ENCODE measurements at regions not wholly inside any gene's neighbourhood (a gene's known extent, or its start where the extent isn't known, plus 50 kb on each side); places are given as distances from the start of the nearest gene placed in this dataset.
"Not testable (repeated sequence)": the region's sequence is repeated elsewhere in the genome, so short reads cannot be mapped to it uniquely, and the experiment has no call there.

DNA sequence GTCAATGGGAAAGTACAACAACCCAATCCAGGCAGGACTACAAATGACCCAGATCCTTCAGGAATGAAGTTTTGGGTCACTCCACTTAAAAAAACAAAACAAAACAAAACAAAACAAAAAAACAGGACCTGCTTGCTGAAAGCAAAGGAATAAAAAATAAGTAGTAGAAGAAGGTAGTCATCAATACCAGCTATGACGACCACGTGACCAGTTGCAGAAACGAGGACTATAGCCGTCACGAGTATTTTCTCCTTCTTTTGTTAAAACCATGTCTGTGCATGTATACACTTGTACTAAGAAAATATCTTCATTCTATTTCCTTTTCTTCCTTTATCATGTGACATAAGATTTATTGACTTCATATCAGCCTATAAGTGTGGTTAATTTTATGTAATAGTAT, 308.4 kb upstream of the DEFB112 start:
- DNase-seq, result no peak

DNA sequence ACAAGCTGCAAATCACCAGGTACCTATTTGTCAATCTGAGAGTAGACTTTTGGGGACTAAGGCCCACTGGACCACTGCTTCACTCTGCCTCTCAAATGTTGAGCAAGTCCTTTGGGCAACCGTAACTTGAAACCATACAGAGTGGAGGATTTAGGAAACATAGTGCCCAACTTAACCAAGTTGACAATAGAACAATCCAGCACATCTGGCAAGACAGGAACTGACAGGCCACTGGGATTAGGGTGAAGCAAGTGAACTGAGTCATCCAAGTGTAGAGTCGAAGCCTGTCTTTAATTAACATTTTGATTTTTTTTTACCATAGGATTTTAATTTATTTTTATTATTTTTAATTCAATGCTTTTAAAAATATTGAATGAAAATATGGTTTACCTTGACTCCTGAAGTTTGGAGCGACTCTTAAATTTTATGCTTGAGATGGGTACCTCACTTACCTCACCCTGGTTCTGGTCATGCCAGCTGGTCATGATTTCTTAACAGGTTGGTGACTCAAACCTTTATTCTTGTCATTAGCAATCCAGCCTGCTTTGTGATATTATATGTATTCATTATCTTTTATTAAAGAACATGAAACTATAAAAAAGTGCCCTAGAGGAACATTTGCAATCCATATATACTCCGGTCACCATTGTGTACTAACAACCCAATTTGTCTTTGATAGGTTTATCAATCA, 312.1 kb upstream of the DEFB112 start:
- DNase-seq, result no peak

DNA sequence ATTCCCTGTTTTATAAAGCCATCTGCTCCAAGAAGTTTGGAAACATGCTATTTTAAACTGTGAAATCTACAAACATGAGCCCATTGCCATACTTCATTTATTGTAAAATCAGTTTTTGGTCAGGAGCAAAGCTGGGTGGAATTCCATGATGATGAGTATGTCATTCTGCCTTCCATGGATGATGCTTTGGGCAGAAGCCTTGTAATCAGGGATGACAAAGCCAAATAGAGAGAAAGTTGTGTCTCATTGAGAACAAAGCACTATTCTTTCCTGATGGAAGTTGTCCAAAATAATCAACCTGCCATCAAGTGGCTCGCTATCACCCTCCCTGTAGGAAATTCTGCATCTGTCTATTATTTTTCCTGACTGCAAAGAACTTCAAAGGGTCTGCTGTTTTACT, 313.0 kb upstream of the DEFB112 start:
- DNase-seq, result no peak

DNA sequence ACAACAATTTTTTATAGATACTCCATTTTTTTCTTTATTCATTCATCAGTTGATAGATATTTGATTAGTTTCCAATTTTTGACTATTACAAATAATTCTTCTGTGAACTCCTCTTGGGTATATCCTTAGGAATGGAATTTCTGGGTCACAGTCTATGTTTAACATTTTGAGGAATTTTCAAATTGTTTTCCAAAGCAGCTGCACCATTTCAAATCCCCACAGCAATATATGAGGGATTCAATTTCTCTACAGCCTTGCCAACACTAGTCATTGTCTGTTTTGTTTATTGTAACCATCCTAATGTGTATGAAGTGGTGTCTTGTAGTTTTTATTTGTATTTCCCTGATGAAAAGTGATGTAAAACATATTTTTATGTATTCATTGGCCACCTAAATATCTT, 320.3 kb upstream of the DEFB112 start:
- DNase-seq, result no peak

DNA sequence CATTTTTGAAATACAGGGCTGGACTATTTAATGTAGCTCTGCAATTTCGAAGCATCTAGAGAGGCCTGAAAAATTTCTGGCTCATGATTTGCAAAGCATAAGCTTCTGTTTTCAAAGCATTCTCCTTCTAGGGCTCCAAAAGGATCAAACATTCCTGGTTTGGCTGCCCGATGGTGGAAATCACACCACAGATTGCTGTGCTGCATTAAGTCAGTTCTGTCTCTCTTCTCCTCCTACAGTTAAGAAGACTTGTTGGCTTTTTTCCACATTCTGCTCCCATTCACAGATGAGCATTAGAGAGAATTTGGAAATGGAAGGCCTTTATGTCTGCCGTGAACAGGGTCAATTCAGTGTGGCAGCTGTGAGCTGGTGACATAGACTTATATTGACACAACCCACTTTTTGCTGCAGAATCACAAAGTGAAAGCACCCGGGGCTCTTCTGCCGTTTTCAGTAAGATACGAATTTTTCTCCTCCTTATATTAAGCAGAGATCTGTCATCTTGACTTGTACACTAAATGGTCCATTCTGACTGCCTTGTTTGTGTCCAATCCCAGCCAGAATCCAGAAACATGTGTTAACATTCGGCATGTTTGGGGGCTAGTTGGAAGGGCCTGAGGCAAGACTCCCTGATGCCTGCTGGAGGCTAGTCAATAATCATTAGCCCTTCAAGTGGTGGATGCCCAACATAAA, 330.8 kb upstream of the DEFB112 start:
- peak; percentile 11 for DNase-seq

DNA sequence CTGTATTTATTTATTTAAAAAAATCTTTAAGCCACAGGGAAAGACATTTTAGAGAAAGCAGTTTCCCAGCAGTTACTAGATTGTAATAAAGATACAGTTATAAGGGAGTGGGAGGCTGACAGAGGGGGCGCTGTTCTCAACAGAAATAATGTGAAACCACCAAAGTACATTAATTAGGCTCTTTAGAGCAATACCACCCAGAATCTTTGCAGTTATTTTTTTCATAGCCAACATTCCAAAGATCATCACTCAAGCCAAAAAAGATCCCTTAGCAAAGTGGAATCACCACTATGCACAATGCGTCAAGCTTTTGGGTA, 331.3 kb upstream of the DEFB112 start:
- no peak for DNase-seq

DNA sequence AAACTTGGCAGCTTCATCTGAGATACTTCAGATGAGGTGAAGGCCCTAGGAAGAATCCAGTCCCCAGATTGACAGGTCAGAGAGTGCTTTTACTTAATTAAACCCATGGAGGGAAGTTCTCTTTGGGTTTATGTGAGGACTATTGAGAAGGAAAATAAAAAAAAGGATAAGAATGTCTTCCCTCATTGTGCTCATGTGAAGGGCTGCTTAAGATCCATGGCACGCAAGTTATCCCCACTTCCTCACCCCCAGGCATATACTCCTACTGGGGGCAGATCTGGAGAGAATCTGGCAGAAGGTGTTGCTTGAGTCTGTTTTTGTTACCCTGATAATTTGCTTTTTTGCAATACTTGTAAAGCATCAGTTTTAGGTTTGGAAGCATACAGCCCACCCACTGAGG, 322.9 kb upstream of the TFAP2D start:
- DNase-seq, result no peak

DNA sequence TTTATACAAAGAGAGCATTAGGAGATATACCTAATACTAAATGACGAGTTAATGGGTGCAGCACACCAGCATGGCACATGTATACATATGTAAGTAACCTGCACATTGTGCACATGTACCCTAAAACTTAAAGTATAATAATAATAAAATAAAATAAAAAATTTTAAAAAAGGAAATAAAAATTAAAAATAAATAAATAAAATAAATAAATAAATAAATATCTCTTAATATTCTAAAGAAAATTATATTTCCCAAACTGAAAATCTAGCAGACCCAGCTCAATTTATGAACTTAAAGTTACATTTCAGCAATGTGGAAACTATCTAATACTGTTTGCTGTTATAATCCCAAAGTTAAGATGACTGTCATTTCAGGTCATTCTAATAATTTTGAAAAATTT, 319.2 kb upstream of the TFAP2D start:
- DNase-seq, result not testable (repeated sequence)

DNA sequence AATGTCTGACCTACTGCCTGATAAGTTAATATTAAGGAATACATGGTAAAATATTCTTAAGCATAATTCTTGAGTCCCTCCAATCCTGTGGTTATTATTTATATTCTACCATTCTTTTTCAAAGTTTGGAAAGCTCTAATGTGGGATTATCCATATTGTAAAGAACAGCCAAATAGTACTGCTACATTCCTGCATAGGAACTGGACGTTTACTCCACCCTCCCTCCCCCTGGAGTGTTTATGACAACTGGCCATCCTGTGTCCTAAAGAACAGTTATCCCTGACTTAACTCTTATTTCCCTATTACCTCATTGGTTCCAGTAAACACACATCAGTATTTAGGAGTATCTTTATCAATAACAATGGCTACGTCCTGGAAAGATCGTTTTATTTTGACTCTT, 308.7 kb upstream of the TFAP2D start:
- DNase-seq, result no peak

DNA sequence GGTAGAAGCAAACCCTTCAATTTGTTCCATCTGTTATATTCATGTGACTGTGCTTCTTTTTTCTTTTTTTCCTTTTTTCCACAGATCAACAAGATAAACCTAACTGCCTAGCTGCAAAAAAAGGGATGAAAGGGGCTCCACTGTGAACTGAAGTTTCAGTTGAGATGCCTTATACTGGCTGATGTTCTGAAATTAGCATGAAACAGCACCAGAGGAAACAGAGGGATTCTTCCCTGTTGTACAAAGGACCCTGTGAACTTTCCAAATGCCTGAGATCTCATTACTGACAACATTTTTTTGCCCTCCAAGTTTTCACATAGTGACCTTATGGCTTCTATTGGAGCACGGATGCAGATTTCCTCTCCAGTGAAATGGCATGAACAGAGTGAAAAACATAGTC, 302.7 kb upstream of the TFAP2D start:
- DNase-seq, result no peak

DNA sequence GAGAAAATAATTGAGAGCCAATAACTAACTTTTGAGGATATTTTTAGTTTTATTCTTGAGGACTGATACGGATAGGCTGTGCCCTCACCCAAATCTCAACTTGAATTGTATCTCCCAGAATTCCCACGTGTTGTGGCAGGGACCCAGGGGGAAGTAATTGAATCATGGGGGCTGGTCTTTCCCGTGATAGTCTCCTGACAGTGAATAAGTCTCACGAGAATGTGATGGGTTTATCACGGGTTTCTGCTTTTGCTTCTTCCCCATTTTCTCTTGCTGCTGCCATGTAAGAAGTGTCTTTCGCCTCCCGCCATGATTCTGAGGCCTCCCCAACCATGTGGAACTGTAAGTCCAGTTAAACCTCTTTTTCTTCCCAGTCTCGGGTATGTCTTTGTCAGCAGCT, 292.3 kb upstream of the TFAP2D start:
- not testable (repeated sequence) for DNase-seq

DNA sequence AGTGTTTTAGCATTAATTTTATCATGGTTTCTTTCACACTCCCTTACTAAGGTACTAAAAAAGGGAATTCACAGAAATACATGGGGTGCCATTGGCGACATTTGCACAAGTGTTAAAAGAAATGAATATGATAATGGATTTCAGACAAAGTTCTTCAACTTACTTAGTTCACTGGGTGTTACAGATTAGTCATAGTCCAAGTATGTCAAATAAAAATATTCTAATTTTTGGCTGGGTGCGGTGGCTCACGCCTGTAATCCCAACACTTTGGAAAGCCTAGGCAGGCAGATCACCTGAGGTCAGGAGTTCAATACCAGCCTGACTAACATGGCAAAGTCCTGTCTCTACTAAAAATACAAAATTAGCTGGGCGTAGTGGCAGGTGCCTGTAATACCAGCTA, 286.1 kb upstream of the TFAP2D start:
- no peak for DNase-seq

DNA sequence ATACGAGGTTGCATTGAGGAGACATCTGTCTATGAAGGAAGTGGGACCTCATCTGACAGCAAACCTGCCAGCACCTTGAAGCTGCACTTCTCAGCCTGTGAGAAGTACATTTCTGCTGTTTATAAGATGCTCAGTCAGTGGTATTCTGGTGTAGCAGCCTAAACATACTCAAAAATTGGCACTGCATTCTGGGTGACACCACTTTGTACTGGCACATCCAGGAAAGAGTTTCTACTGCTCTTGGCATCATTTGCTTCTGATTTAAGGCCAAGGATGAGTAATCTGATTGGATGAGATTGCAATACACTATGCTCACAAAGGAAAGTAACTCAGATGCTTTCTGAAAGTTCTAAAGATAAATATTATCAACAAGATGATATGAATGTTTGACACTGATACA, 275.4 kb upstream of the TFAP2D start:
- DNase-seq, result no peak

DNA sequence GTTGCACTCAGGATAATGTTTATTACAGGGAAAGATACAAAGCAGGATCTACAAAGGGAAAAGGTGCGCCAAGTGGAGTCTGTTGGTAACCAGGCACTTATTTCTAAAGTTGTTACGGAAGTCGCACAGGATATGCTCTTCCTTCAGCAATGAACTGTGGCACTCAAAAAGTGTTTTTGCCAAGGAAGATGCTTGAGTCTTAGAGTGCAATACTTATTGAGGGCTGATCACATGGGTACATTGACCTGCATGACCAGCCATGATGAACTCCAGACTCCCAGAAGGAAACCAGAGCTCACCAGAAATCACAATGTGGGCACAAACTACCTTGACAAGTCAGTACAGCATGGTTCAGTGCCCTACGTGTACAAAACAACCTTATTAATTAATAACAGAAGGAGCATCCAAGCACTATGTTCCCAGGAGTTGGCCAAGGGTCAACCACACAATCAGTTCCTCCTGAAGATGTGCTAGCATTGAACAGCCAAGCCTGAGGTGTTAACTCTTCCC, 270.7 kb upstream of the TFAP2D start:
- DNase-seq, result no peak

DNA sequence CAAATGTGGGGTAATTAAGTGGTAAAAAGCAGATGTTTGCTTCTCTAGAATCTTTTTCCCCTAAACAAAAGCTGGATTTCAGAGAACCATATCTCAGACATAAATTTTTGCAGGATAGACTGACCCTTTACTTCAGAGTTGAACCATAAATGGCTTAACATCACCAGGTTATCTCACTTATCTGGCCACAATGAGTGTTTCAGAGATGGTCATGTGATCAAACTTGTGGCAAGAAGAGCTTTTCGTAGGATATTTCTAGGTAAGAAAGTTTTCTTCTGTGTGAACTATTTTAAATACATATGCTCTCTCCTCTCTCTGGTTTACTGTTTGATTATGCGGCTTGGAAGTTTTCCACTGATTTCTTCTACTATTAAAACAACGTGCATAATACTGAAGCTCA, 270.2 kb upstream of the TFAP2D start:
- no peak for DNase-seq

DNA sequence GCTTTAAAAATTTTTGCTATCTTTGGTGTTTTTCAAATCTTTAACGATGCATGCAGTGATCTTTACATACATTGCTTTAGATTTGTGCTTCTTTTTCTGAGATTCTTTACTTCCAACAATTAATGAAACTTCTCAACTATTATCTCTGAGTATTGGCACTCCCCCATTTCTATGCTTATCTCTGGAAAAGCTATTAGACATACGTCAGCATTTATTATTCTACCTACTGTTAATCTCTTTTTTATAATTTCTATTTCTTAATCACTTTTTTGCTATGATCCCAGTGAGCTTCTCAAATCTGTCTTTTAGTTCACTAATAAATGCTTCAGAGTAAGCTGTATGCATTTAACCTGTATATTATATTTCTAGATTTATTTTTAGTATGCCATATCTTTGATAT, 264.2 kb upstream of the TFAP2D start:
- no peak for DNase-seq

DNA sequence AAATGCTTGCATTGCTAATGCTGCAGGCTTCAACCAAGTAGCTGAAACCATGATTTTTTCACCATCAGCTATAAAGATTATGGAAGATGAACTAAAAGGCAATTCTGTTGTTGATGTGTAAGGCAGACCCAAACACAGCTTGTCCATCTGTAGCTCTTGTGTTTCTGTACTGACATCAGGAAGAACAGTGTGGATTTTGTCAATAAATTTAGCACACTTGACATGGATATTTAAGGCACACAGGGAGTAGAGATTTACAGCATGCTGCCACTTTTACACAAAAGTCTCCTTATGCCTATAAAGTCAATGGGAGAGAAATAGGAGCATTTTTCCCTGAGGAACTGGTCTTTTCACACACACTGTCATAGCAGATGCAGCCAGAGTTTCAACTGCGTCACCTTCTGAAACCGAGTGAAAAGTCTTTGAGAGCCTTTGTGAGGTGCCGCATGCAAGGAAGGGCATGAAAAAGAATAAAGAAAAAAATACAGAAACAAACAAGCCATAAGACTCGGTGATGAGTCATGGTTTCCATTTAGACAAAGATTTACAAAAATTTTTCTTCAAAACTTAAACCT, 261.4 kb upstream of the TFAP2D start:
- DNase-seq, result no peak

DNA sequence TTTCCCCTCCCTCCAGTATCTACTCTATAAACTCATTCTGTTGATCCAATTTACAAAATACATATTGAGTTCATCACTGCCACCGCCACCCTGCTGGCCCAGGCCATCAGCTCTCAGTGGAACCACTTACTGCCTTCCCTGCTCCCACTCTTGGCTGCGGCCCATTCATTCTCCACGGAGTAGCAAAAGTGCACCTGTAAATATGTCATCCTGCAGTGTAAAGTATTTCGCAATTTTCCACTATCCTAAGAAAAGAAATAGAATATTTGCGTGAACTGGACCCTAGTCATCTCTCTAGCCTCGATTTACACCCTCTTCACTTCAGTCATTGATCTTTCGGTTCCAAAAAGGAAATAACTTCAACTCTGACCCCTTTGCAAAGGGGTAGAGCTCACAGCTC, 258.3 kb upstream of the TFAP2D start:
- DNase-seq, result no peak

DNA sequence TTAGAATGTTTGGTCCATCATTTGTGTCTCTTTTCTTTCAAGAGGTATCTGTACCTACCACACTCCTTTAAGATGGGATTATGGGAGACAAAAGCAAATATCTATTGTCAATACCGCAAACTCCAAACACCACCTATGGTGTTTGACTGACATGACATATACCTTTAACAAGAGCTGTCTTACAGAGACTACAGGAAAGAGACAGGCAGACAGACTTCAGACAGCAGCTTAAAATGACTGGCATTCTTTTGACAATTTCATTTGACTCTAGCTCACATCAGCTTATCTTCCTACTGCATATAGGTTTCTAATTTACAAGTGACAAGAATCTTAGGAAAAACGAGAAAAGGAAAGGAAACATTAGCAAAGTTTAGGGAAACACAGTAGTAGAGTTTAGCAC, 256.0 kb upstream of the TFAP2D start:
- no peak for DNase-seq

DNA sequence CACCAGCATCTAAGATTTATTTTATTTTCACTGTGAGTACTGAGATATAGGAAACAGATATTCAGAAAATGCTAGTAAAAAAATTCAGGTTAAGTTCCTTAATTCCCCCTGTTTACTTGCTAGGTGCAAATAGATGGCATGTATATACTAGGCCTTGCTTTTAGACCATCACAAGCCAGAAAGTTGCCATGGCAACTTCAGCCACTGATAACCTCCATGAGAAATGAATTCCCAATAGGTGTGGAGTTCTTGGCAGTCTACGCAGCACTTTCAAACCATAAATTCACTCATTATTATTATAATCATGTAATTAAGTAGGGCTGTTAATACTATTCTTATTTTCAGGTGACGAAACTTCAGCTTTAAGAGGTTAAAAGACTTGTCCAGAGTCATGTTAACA, 251.6 kb upstream of the TFAP2D start:
- DNase-seq, result no peak

DNA sequence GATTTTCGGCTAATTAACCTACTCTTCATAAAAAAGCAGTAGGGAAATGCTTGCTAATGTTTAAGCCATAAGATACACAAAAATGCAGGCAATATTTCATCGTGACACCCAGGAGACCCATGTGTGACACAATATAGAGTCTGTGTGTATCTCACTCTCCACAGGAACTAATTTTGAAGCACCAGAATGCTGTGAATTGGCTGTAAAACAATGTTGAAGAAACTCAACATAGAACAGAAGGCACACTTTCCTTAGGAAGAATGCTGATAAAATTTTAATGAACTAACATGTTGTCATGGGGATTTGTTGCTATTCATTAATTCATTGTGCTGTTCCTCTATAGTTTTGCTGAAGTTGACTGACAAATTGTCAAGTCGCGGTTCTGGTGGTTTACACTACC, 249.4 kb upstream of the TFAP2D start:
- DNase-seq, result no peak

DNA sequence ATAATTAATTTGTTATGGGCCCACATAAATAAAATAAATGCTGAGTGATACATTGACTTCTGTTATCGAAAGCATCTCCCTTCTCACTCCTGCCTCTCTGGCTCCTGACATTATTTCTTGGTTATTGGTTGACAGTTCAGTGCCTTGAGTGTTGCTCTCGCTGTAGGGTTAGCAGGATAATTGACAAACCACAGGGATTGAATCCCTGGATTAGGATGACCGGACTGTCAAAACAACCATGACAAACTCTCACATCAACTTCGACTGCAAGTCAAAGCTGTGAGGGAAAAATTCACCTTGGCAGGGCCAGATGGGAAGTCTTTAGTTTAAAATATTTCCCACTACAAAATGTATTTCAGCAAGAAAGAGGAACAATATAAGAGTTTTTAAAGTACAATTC, 245.4 kb upstream of the TFAP2D start:
- DNase-seq, result no peak

DNA sequence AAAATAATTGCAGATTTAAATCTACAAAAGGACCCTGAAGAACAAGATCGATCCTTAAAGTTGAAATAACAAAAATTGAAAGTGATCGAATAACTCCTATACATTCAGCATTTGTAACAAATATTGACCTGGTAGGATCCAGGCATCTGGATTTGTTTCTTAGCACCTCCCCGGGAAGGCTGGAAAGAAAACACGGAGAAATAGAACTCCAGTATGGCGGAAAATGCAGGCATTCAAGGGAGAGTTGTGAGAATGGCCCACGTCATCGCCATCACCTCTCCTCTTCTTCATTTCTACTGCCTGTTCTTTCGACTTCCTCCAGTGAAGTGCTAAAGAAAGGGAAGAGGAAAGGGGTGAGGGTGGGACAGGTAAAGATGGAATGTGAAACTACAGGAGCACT, 242.3 kb upstream of the TFAP2D start:
- no peak for DNase-seq

DNA sequence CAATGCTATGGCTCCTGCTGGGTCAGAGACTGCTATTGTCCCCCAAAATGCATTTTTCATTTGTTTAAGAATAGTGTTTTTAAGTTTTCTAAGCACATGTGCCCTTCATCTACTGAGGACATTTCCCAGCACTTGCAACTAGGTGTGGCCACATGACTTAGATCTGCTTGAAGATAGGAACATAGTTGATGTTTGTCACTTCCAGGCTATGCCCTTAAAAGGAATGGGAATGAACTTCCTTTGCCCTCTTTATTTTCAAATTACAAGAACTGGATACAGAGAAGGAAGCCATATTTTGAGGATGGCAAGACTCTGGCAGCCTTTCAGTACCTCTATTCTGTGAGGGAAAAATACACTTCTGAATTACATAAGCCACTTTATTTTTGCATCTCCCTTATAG, 203.0 kb upstream of the TFAP2D start:
- no peak for DNase-seq

Measured in NCI-H774 (cell line).